Activated T-helper 1 cell treated with anti-CD3 and anti-CD28 coated beads, Interleukin-2, amount 50 U/mL, for 16 hours (primary cell): ENCODE measurements at regions not wholly inside any gene's neighbourhood (a gene's known extent, or its start where the extent isn't known, plus 50 kb on each side); places are given as distances from the start of the nearest gene placed in this dataset.

Experiments used
- DNase-seq, 2 donors: peaks; one replicate each; pipeline ENCODE4 v3.0.0-alpha.2; 2020; ENCODE audit warnings: low read depth in 1 of 2, low spot score in 1 of 2

- DNase-seq: no peak
These were observed 61.4 kb upstream of the GPR158 start for GRCh38 chr10:25113191-25114035.

- DNase-seq: no peak
These were observed 60.8 kb upstream of the GPR158 start for GRCh38 chr10:25114036-25114411.

GRCh38 chr10:25117757-25118156 is 57.0 kb upstream of the GPR158 start:
- DNase-seq: no peak

- no peak for DNase-seq
These were observed 54.6 kb upstream of the GPR158 start for GRCh38 chr10:25120188-25120587.
